ENCODE measurements at regions not wholly inside any gene's neighbourhood (a gene's known extent, or its start where the extent isn't known, plus 50 kb on each side); places are given as distances from the start of the nearest gene placed in this dataset.

DNA sequence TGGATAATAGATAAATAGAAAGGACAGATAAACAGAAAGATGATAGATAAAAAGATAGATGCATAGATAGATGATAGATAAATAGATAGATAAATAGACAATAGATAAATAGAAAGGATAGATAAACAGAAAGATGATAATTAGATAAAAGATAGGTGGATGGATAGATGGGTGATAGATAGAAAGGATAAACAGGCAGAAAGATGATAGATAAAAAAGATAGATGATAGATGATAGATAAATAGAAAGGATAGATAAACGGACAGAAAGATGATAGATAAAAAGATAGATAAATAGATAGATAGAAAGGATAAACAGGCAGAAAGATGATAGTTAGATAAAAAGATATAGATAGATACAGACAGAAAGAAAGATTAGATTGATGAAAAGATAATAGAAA is 92.3 kb upstream of the UQCRFS1 start:
- H2AFZ ChIP-seq (ENCODE audit: low read depth, low read length, poor library complexity, severe bottlenecking): no peak overlapping the region
- CTCF ChIA-PET: no interaction called here

More for the DNA sequence above, 92.3 kb upstream of the UQCRFS1 start:
- no peaks in the 10 kb centered on the region for H3K4me1 ChIP-seq (ENCODE audit: control insufficient read depth in 1 of 2, insufficient read depth in 2 of 2, low read length in 2 of 2)
- no peaks in the 10 kb centered on the region for H3K9me3 ChIP-seq (ENCODE audit: control insufficient read depth in 1 of 2, insufficient read depth in 1 of 2, low read depth in 1 of 2, low read length in 2 of 2)
- no peak overlapping the region for H3K4me2 ChIP-seq (ENCODE audit: low read length)
- no peaks in the 10 kb centered on the region for H4K20me1 ChIP-seq (ENCODE audit: insufficient read depth)
- TF ChIP-seq ZFX (IDR thresholded peaks at IDR 0.05): no peak
- TF ChIP-seq SP1 (IDR thresholded peaks at IDR 0.05; ENCODE audit: low read depth): no peak
- no peak for TF ChIP-seq YY1 (IDR thresholded peaks at IDR 0.05; ENCODE audit: extremely low read depth, insufficient replicate concordance, low read depth, low read length)
- TF ChIP-seq EZH2 (IDR thresholded peaks at IDR 0.05): no peak
- no peak for TF ChIP-seq POLR2AphosphoS5 (IDR thresholded peaks at IDR 0.05; ENCODE audit: low read depth, low read length)
- TF ChIP-seq ELF1 (IDR thresholded peaks at IDR 0.05; ENCODE audit: borderline replicate concordance, low read depth): no peak
- TF ChIP-seq EGR1 (IDR thresholded peaks at IDR 0.05; ENCODE audit: low read depth): no peak
- TF ChIP-seq, protein P1, sequence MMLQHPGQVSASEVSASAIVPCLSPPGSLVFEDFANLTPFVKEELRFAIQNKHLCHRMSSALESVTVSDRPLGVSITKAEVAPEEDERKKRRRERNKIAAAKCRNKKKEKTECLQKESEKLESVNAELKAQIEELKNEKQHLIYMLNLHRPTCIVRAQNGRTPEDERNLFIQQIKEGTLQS (IDR thresholded peaks at IDR 0.05): no peak
- no peak for TF ChIP-seq CBX3 (IDR thresholded peaks at IDR 0.05; ENCODE audit: low read depth)
- TF ChIP-seq TCF7L2 (IDR thresholded peaks at IDR 0.05; ENCODE audit: borderline replicate concordance, extremely low read depth, insufficient read depth, insufficient read length): no peak
- TF ChIP-seq SIN3A (IDR thresholded peaks at IDR 0.05; ENCODE audit: low read depth): no peak
- TF ChIP-seq ZNF274 (IDR thresholded peaks at IDR 0.05; ENCODE audit: low read depth, low read length): no peak
- TF ChIP-seq, protein P2, sequence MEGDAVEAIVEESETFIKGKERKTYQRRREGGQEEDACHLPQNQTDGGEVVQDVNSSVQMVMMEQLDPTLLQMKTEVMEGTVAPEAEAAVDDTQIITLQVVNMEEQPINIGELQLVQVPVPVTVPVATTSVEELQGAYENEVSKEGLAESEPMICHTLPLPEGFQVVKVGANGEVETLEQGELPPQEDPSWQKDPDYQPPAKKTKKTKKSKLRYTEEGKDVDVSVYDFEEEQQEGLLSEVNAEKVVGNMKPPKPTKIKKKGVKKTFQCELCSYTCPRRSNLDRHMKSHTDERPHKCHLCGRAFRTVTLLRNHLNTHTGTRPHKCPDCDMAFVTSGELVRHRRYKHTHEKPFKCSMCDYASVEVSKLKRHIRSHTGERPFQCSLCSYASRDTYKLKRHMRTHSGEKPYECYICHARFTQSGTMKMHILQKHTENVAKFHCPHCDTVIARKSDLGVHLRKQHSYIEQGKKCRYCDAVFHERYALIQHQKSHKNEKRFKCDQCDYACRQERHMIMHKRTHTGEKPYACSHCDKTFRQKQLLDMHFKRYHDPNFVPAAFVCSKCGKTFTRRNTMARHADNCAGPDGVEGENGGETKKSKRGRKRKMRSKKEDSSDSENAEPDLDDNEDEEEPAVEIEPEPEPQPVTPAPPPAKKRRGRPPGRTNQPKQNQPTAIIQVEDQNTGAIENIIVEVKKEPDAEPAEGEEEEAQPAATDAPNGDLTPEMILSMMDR (IDR thresholded peaks at IDR 0.05 in 2 of 3, conservative IDR thresholded peaks at IDR 0.05 in 1 of 3; ENCODE audit: borderline replicate concordance in 1 of 3, insufficient read depth in 1 of 3, low read depth in 2 of 3, low read length in 2 of 3): no peak
- TF ChIP-seq, protein P3, sequence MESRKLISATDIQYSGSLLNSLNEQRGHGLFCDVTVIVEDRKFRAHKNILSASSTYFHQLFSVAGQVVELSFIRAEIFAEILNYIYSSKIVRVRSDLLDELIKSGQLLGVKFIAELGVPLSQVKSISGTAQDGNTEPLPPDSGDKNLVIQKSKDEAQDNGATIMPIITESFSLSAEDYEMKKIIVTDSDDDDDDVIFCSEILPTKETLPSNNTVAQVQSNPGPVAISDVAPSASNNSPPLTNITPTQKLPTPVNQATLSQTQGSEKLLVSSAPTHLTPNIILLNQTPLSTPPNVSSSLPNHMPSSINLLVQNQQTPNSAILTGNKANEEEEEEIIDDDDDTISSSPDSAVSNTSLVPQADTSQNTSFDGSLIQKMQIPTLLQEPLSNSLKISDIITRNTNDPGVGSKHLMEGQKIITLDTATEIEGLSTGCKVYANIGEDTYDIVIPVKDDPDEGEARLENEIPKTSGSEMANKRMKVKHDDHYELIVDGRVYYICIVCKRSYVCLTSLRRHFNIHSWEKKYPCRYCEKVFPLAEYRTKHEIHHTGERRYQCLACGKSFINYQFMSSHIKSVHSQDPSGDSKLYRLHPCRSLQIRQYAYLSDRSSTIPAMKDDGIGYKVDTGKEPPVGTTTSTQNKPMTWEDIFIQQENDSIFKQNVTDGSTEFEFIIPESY (IDR thresholded peaks at IDR 0.05; ENCODE audit: extremely low read depth, insufficient replicate concordance, low read length): no peak
- TF ChIP-seq, protein P4, sequence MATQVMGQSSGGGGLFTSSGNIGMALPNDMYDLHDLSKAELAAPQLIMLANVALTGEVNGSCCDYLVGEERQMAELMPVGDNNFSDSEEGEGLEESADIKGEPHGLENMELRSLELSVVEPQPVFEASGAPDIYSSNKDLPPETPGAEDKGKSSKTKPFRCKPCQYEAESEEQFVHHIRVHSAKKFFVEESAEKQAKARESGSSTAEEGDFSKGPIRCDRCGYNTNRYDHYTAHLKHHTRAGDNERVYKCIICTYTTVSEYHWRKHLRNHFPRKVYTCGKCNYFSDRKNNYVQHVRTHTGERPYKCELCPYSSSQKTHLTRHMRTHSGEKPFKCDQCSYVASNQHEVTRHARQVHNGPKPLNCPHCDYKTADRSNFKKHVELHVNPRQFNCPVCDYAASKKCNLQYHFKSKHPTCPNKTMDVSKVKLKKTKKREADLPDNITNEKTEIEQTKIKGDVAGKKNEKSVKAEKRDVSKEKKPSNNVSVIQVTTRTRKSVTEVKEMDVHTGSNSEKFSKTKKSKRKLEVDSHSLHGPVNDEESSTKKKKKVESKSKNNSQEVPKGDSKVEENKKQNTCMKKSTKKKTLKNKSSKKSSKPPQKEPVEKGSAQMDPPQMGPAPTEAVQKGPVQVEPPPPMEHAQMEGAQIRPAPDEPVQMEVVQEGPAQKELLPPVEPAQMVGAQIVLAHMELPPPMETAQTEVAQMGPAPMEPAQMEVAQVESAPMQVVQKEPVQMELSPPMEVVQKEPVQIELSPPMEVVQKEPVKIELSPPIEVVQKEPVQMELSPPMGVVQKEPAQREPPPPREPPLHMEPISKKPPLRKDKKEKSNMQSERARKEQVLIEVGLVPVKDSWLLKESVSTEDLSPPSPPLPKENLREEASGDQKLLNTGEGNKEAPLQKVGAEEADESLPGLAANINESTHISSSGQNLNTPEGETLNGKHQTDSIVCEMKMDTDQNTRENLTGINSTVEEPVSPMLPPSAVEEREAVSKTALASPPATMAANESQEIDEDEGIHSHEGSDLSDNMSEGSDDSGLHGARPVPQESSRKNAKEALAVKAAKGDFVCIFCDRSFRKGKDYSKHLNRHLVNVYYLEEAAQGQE (IDR thresholded peaks at IDR 0.05; ENCODE audit: low read depth): no peak
- no peak for TF ChIP-seq CEBPB (IDR thresholded peaks at IDR 0.05; ENCODE audit: low read depth)
- no peak for TF ChIP-seq EZH2phosphoT487 (IDR thresholded peaks at IDR 0.05; ENCODE audit: borderline replicate concordance)
- TF ChIP-seq JUND (IDR thresholded peaks at IDR 0.05): no peak
- no peak for TF ChIP-seq RAD21 (IDR thresholded peaks at IDR 0.05; ENCODE audit: low read depth)
- no peaks in the 10 kb centered on the region for H3K79me2 ChIP-seq (ENCODE audit: insufficient read depth, low read length)
- no peak overlapping the region for H3K9ac ChIP-seq (ENCODE audit: low read length)
- BruUV-seq (replicated peaks): no TSS peak
- intact Hi-C loops (cut with micrococcal nuclease): no loop called here
- ATAC-seq (no peak), DNase-seq (ENCODE audit: low read depth, low spot score) (no peak)
- H3K4me3 ChIP-seq (replicated peaks in 1 of 2; ENCODE audit: low read depth in 1 of 2, low read length in 2 of 2): no peak overlapping the region
- POLR2A ChIA-PET: no interaction called here
- RAD21 ChIA-PET (ENCODE audit: low non-redundant PET in 1 of 2, low total read pairs in 2 of 2, uncharacterized antibody in 2 of 2, unreplicated experiment in 2 of 2): no interaction called here
- H3K9me2 ChIP-seq (ENCODE audit: insufficient read depth): no peaks in the 10 kb centered on the region
- H3K36me3 ChIP-seq (ENCODE audit: control insufficient read depth in 1 of 2, insufficient read depth in 2 of 2, low read length in 2 of 2): no peaks in the 10 kb centered on the region
- no peak overlapping the region for H3K27ac ChIP-seq (ENCODE audit: low read depth, low read length)
- H3K27me3 ChIP-seq (ENCODE audit: insufficient read depth, low read length): peaks cover 57% of the 10 kb centered on the region
